ENCODE measurements at regions not wholly inside any gene's neighbourhood (a gene's known extent, or its start where the extent isn't known, plus 50 kb on each side); places are given as distances from the start of the nearest gene placed in this dataset.

DNA sequence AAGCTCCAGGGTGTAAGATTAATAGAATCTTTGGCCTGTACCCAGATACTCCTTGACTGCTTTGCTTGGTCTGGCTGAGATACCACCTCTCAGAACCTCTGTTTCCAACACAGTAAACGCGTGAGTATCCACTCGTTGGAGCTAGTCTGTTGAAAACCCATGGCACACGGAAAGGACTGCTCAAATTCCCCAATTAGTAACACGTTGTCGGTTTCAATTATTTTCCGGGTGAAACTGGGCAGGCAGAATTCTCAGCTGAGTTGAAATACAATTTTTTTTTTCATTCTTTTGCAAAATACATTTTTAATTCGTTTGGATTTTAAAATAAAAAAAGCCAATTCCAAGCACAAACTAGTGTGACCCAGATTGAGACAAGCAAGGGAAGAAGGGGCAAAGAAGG, 120.5 kb downstream of the MAF start:
- H3K4me1 Mint-ChIP-seq = peaks cover 0 to 2% (median 0%) of the 10 kb centered on the region in 3 donors
- peaks cover 0 to 4% (median 2%) of the 10 kb centered on the region in 3 donors for H3K9me3 Mint-ChIP-seq
- no peak overlapping the region for H3K4me3 Mint-ChIP-seq
- no peaks in the 10 kb centered on the region for H3K36me3 Mint-ChIP-seq
- no peak overlapping the region for H3K27ac Mint-ChIP-seq
- peaks cover 1% of the 10 kb centered on the region for H3K27me3 Mint-ChIP-seq

- Mint-ChIP-seq H3K4me1 (peaks cover 0 to 2% (median 0%) of the 10 kb centered on the region in 3 donors), H3K27ac (no peak overlapping the region), H3K9me3 (peaks cover 0 to 4% (median 2%) of the 10 kb centered on the region in 3 donors), H3K4me3 (no peak overlapping the region), H3K36me3 (no peaks in the 10 kb centered on the region), H3K27me3 (no peaks in the 10 kb centered on the region)
Measured at GRCh38 chr16:79476580-79476979, 124.0 kb downstream of the MAF start.

GRCh38 chr16:79475841-79476240, 124.7 kb downstream of the MAF start:
- H3K4me3 Mint-ChIP-seq = no peak overlapping the region
- no peaks in the 10 kb centered on the region for H3K27me3 Mint-ChIP-seq
- no peaks in the 10 kb centered on the region for H3K36me3 Mint-ChIP-seq
- H3K27ac Mint-ChIP-seq = no peak overlapping the region
- H3K9me3 Mint-ChIP-seq = peaks cover 0 to 4% (median 0%) of the 10 kb centered on the region in 3 donors
- H3K4me1 Mint-ChIP-seq = no peaks in the 10 kb centered on the region

GRCh38 chr16:79473456-79473855, 127.1 kb downstream of the MAF start:
- no peaks in the 10 kb centered on the region for H3K9me3 Mint-ChIP-seq
- no peak overlapping the region for H3K4me3 Mint-ChIP-seq
- no peaks in the 10 kb centered on the region for H3K4me1 Mint-ChIP-seq
- H3K36me3 Mint-ChIP-seq = no peaks in the 10 kb centered on the region
- H3K27ac Mint-ChIP-seq = no peak overlapping the region
- no peaks in the 10 kb centered on the region for H3K27me3 Mint-ChIP-seq

DNA sequence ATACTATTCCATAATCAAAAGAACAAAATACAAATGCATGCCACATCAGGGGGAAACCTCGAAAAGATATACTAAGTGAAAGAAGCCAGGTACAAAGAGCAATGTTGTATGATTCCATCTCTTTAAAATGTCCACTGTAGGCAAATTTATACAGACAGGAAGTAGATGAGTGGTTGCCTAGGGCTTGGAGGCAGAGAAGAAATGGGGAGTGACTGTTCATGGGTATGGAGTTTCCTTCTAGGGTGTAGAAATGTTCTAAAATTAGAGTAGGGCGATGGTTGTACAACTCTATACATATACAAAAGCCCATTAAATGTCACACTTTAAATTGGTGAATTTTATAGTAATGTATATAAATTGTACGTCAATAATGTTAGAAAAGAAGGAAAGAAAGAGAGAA, 128.1 kb downstream of the MAF start:
- Mint-ChIP-seq H3K4me1 (no peaks in the 10 kb centered on the region), H3K27ac (no peak overlapping the region), H3K4me3 (no peak overlapping the region), H3K27me3 (no peaks in the 10 kb centered on the region), H3K9me3 (no peaks in the 10 kb centered on the region), H3K36me3 (no peaks in the 10 kb centered on the region)

DNA sequence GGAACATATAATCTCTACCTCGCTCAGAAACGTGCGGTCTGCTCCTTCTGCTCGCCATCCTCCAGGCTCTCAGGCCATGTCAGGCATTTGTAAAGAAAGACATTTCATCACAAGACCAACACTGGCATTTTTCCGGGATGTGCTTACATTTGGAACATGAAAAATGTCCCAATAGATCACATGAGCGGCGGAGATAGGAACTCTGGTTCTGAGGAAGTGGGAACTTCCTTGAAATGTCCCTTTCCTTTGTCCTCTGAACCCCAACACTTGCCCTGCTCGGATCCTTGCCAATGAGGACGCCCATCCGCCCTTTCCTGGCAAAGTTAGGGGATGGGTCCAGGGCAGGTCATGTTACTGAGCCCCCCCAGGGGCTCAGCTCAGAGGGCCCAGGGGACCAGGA, 130.5 kb downstream of the MAF start:
- Mint-ChIP-seq H3K27me3 (no peaks in the 10 kb centered on the region), H3K4me3 (no peak overlapping the region), H3K4me1 (no peaks in the 10 kb centered on the region), H3K36me3 (no peaks in the 10 kb centered on the region), H3K9me3 (no peaks in the 10 kb centered on the region), H3K27ac (no peak overlapping the region)

- Mint-ChIP-seq H3K4me3 (no peak overlapping the region), H3K9me3 (no peaks in the 10 kb centered on the region), H3K4me1 (no peaks in the 10 kb centered on the region), H3K27me3 (peaks cover 1% of the 10 kb centered on the region), H3K27ac (no peak overlapping the region), H3K36me3 (peaks cover 1% of the 10 kb centered on the region)
Measured at GRCh38 chr16:79468631-79469030, 131.9 kb downstream of the MAF start.

DNA sequence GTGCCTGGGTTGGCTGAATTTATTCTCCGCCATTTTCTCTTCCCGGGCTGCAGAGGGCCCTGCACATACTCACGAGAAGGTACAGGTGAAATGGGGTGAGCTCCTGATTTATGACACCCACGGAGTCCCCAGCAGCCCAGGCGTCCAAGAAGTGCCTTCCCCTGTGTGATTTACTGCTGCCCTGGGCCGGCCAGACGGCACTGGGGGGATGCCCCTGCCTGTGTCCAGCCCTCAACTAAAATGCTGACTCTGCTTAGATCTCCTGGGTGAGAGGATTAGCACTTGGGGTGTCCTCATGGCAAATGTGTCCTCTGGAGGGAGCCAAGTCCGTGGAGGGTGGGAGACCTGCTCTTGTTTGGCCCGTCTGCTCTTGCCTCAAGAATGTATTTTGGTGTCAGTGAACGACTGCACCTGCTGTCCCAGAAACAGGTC, 132.4 kb downstream of the MAF start:
- Mint-ChIP-seq H3K27me3 (peaks cover 1% of the 10 kb centered on the region), H3K9me3 (no peaks in the 10 kb centered on the region), H3K27ac (no peak overlapping the region), H3K36me3 (peaks cover 1% of the 10 kb centered on the region), H3K4me1 (no peaks in the 10 kb centered on the region), H3K4me3 (no peak overlapping the region)

GRCh38 chr16:79466111-79466510, 134.4 kb downstream of the MAF start:
- no peak overlapping the region for H3K27ac Mint-ChIP-seq
- peaks cover 1% of the 10 kb centered on the region for H3K36me3 Mint-ChIP-seq
- peaks cover 0 to 4% (median 0%) of the 10 kb centered on the region in 3 donors for H3K9me3 Mint-ChIP-seq
- H3K4me3 Mint-ChIP-seq = no peak overlapping the region
- peaks cover 5% of the 10 kb centered on the region for H3K27me3 Mint-ChIP-seq
- no peaks in the 10 kb centered on the region for H3K4me1 Mint-ChIP-seq

GRCh38 chr16:79463841-79464240, 136.7 kb downstream of the MAF start:
- Mint-ChIP-seq H3K9me3 (peaks cover 0 to 4% (median 0%) of the 10 kb centered on the region in 3 donors), H3K36me3 (peaks cover 1% of the 10 kb centered on the region), H3K27me3 (peaks cover 5% of the 10 kb centered on the region), H3K4me3 (no peak overlapping the region), H3K27ac (no peak overlapping the region), H3K4me1 (no peaks in the 10 kb centered on the region)

- Mint-ChIP-seq H3K27ac (no peak overlapping the region), H3K27me3 (peaks cover 8% of the 10 kb centered on the region), H3K9me3 (no peaks in the 10 kb centered on the region), H3K4me3 (no peak overlapping the region), H3K4me1 (peaks cover 0 to 2% (median 0%) of the 10 kb centered on the region in 3 donors), H3K36me3 (no peaks in the 10 kb centered on the region)
Measured at GRCh38 chr16:79456036-79456435, 144.5 kb downstream of the MAF start.

DNA sequence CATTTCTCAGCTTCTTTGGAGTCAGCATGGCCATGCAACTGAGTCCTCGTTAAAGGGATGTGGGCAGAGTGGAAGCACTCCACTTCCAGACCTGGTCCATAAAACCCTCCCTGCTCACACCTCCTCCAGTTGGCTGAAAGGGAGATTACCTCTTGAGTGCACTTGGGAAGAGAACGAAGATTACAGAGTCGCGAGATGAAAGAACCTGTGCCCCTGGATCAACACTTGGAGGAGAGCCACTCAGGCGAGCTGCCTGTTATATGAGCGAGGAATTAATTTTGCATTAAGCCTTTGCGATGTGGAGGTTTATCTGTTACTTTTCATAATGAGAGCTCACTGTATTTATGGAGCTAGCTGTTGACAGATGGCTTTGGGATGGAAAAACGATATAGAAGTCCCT, 147.9 kb downstream of the MAF start:
- Mint-ChIP-seq H3K27me3 (peaks cover 8% of the 10 kb centered on the region), H3K9me3 (no peaks in the 10 kb centered on the region), H3K4me1 (peaks cover 0 to 2% (median 0%) of the 10 kb centered on the region in 3 donors), H3K36me3 (no peaks in the 10 kb centered on the region), H3K4me3 (no peak overlapping the region), H3K27ac (no peak overlapping the region)

GRCh38 chr16:79451196-79451816, 149.2 kb downstream of the MAF start:
- H3K27ac Mint-ChIP-seq = no peak overlapping the region
- H3K4me3 Mint-ChIP-seq = no peak overlapping the region
- H3K36me3 Mint-ChIP-seq = no peaks in the 10 kb centered on the region

GRCh38 chr16:79449900-79450299, 150.6 kb downstream of the MAF start:
- Mint-ChIP-seq H3K27ac (no peak overlapping the region), H3K36me3 (no peaks in the 10 kb centered on the region), H3K9me3 (no peaks in the 10 kb centered on the region), H3K4me3 (no peak overlapping the region), H3K4me1 (peaks cover 0 to 2% (median 0%) of the 10 kb centered on the region in 3 donors), H3K27me3 (peaks cover 11% of the 10 kb centered on the region)

More at GRCh38 chr16:79451196-79451816, 149.2 kb downstream of the MAF start:
- H3K9me3 Mint-ChIP-seq = no peaks in the 10 kb centered on the region
- H3K27me3 Mint-ChIP-seq = peaks cover 8% of the 10 kb centered on the region
- H3K4me1 Mint-ChIP-seq = peaks cover 0 to 2% (median 0%) of the 10 kb centered on the region in 3 donors

GRCh38 chr16:79449067-79449769, 151.3 kb downstream of the MAF start:
- Mint-ChIP-seq H3K36me3 (no peaks in the 10 kb centered on the region), H3K9me3 (no peaks in the 10 kb centered on the region), H3K4me1 (peaks cover 0 to 2% (median 0%) of the 10 kb centered on the region in 3 donors), H3K4me3 (no peak overlapping the region), H3K27ac (no peak overlapping the region), H3K27me3 (peaks cover 6% of the 10 kb centered on the region)

DNA sequence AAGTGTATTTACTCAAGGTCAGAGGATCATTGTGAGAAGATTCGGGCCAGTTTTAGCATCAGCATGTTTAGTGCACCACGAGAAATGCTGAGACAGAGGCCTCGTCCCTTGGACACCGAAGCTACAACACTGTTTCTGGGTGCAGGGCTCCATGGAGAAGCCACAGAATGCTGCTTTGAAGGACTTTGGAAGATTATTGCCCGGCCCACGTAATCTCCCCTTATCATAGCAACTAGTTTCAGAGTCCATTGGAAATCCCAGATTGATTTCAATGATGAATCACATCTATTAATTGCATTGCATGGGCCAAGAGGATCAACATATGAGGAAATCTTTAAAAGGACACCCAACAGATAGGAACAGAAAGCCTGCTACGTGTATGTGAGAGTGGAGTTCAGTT, 156.0 kb downstream of the MAF start:
- Mint-ChIP-seq H3K27me3 (peaks cover 14% of the 10 kb centered on the region), H3K36me3 (no peaks in the 10 kb centered on the region), H3K4me3 (no peak overlapping the region), H3K27ac (no peak overlapping the region), H3K9me3 (no peaks in the 10 kb centered on the region), H3K4me1 (no peaks in the 10 kb centered on the region)

Measured in IgD-negative memory B cell (primary cell).